Ascending aorta (tissue), 2 donors: ENCODE measurements at regions not wholly inside any gene's neighbourhood (a gene's known extent, or its start where the extent isn't known, plus 50 kb on each side); places are given as distances from the start of the nearest gene placed in this dataset.
"Not testable (repeated sequence)": the region's sequence is repeated elsewhere in the genome, so short reads cannot be mapped to it uniquely, and the experiment has no call there.

Experiments
- DNase-seq, 2 donors: peaks; one replicate each; pipeline ENCODE4 v3.0.0-alpha.2; 2019; ENCODE audit warnings: low spot score in 2 of 2
- H3K27ac ChIP-seq, 2 donors: fragments of 200-600 bp; sonication (generic); one replicate each; pipeline ENCODE4 v1.5.1; 2016 to 2017; ENCODE audit warnings: mild to moderate bottlenecking in 1 of 2
- H3K27me3 ChIP-seq: fragments of 200-600 bp; sonication (generic); one replicate; pipeline ENCODE4 v1.5.1; 2017
- H3K36me3 ChIP-seq, 2 donors: fragments of 200-600 bp; sonication (generic); one replicate each; pipeline ENCODE4 v1.5.1; 2016
- H3K4me1 ChIP-seq, 2 donors: fragments of 200-600 bp; sonication (generic); one replicate each; pipeline ENCODE4 v1.5.1; 2016 to 2017; ENCODE audit warnings: mild to moderate bottlenecking in 1 of 2
- H3K4me3 ChIP-seq, 2 donors: fragments of 200-600 bp; sonication (generic); one replicate each; pipeline ENCODE4 v1.5.1; 2016 to 2017; ENCODE audit warnings: mild to moderate bottlenecking in 1 of 2
- H3K9me3 ChIP-seq, 2 donors: fragments of 200-600 bp; sonication (generic); one replicate each; pipeline ENCODE4 v1.5.1; 2016
- intact Hi-C: fragments of 100-400 bp; cut with DNase I; formaldehyde crosslinking; loops from one replicate; pipeline ENCODE4 v1.15.1; 2023
- TF ChIP-seq, protein P1 (sequence below), 3 experiments: fragments of 200-600 bp in 2 of 3; fragments of 450-650 bp in 1 of 3; sonication (generic) in 2 of 3; IDR thresholded peaks; one replicate each; pipeline ENCODE4 v1.5.1; 2016 to 2019; ENCODE audit warnings: antibody characterized with exemption in 3 of 3, mild to moderate bottlenecking in 1 of 3, moderate library complexity in 1 of 3

DNA sequence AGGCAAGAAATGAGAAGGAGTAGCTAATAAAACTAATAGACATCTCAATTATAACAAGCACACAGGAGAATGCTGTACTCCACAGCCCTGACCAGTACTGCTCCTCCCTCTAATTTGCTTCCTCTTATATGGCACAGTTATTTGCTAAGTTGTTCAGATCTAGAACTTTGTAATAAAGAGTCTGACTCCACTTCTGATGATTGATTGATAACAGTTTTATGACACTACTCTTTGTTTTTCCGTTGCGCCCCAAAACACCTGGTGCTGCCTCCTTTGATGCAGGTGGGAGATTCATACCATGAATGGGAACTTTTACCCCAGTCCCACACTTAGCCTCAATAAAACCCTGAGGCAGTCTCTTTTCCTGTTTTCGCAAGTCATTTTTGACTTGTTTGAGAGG lies 777.7 kb downstream of the GBE1 start:
- H3K27me3 ChIP-seq: no peaks in the 10 kb centered on the region
- H3K36me3 ChIP-seq: no peaks in the 10 kb centered on the region
- H3K4me1 ChIP-seq: no peaks in the 10 kb centered on the region
- TF ChIP-seq, protein P1, sequence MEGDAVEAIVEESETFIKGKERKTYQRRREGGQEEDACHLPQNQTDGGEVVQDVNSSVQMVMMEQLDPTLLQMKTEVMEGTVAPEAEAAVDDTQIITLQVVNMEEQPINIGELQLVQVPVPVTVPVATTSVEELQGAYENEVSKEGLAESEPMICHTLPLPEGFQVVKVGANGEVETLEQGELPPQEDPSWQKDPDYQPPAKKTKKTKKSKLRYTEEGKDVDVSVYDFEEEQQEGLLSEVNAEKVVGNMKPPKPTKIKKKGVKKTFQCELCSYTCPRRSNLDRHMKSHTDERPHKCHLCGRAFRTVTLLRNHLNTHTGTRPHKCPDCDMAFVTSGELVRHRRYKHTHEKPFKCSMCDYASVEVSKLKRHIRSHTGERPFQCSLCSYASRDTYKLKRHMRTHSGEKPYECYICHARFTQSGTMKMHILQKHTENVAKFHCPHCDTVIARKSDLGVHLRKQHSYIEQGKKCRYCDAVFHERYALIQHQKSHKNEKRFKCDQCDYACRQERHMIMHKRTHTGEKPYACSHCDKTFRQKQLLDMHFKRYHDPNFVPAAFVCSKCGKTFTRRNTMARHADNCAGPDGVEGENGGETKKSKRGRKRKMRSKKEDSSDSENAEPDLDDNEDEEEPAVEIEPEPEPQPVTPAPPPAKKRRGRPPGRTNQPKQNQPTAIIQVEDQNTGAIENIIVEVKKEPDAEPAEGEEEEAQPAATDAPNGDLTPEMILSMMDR (IDR thresholded peaks at IDR 0.05): no peak
- no peak for DNase-seq
- no peaks in the 10 kb centered on the region for H3K9me3 ChIP-seq
- H3K4me3 ChIP-seq: no peak overlapping the region
- intact Hi-C loops: no loop called here
- H3K27ac ChIP-seq: no peak overlapping the region

DNA sequence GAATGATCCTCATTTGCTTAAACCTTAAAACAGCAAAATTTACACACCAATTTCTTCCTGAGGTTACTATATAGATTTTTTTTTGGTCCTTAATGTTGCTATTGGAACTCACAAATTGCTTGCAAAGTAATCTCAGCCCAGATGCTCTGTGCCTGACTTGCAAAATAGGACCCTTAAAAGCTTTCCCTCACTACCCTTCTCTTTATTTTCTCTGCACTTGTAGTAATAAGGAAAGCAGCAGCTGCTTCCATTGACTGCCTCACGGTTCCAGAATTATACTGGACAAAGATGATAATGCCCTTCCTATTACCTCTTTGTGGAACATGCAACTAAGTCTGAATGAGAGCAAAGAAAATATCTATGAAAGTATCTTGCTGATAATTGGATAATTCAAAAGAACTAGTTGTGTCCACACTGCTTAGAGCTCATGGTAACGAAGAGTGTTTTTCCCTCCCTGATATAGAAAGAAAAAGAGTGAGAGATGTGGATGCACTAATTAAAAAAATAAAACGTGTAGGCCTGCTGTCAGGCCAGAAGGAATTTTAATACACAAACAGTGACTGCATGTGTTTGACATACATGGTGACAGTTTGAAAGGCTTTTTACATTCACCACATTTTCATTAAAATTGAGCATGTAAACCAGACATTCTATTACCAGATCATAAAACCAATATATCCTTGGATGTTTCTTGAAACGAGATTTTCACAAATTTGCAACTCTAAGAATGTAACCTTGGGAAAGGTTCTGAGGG lies 783.1 kb downstream of the GBE1 start:
- H3K27me3 ChIP-seq: no peaks in the 10 kb centered on the region
- H3K27ac ChIP-seq: no peak overlapping the region
- no peaks in the 10 kb centered on the region for H3K36me3 ChIP-seq
- DNase-seq: no peak
- H3K4me3 ChIP-seq: no peak overlapping the region
- H3K9me3 ChIP-seq: no peaks in the 10 kb centered on the region
- H3K4me1 ChIP-seq: no peaks in the 10 kb centered on the region
- TF ChIP-seq, protein P1 (IDR thresholded peaks at IDR 0.05): no peak
- intact Hi-C loops: no loop called here

DNA sequence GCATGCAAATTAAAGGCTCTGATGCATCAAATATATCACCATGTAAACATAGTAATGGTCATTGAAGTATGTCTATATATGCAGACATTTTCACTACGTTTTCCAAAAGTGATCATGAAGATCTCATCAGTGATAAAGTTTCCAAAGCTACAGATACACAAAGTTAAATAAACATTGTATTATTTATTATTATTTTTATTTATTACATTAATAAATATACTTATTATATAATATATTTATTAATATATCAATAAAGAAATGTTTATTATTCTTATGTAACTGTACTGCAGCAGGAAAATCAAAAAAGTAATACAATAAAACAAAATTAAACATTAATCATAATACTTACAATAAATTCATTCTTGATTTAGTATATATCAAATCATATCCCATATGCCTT lies 791.2 kb downstream of the GBE1 start:
- no peak for DNase-seq
- TF ChIP-seq, protein P1 (IDR thresholded peaks at IDR 0.05): no peak
- H3K36me3 ChIP-seq: no peaks in the 10 kb centered on the region
- no peaks in the 10 kb centered on the region for H3K9me3 ChIP-seq
- intact Hi-C loops: no loop called here
- no peaks in the 10 kb centered on the region for H3K27me3 ChIP-seq
- no peak overlapping the region for H3K27ac ChIP-seq
- no peak overlapping the region for H3K4me3 ChIP-seq
- no peaks in the 10 kb centered on the region for H3K4me1 ChIP-seq

DNA sequence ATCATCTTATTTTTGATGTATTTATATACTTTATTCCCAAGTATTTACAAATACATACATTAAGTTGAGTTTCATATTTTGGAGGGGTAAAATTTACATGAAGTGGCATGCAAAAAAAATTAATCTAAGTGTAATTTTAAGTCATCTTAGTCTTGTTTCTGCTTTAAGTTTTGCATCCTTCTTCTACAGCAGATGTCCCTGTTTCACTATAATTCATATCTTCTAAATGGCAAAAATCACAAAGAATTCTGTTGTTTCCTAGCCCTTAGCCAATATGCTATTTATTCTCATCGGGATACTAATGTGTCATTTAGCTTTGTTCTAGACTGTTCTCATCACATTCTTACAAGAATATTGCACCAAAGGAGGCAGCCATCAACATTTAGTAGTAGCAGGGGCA lies 831.9 kb downstream of the GBE1 start:
- no peak for DNase-seq
- peaks cover 0 to 4% of the 10 kb centered on the region in 2 donors for H3K9me3 ChIP-seq
- H3K27ac ChIP-seq: no peak overlapping the region
- no peak overlapping the region for H3K4me3 ChIP-seq
- intact Hi-C loops: no loop called here
- H3K27me3 ChIP-seq: no peaks in the 10 kb centered on the region
- H3K36me3 ChIP-seq: no peaks in the 10 kb centered on the region
- TF ChIP-seq, protein P1 (IDR thresholded peaks at IDR 0.05): no peak
- H3K4me1 ChIP-seq: no peaks in the 10 kb centered on the region

DNA sequence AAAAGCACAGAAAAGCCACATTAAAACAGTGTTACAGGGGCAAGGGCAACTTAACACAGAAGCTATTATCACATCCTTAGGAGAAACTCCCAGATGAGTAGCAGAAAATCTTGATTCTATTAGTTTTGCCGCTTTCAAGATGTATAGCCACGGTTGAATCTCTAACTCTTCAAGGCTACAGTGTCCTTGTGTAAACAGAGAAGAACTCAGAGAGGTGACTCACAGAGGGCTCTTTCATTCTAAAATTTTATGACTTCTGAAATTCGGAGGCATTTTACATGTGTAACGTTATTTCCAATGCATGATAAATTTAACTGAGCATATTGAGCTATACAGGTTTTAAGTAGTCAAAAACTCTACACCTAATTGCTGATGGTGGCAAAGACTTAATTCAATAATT lies 846.6 kb downstream of the GBE1 start:
- intact Hi-C loops: no loop called here
- H3K27ac ChIP-seq: no peak overlapping the region
- H3K36me3 ChIP-seq: no peaks in the 10 kb centered on the region
- DNase-seq: no peak
- TF ChIP-seq, protein P1 (IDR thresholded peaks at IDR 0.05): no peak
- H3K4me3 ChIP-seq: no peak overlapping the region
- no peaks in the 10 kb centered on the region for H3K27me3 ChIP-seq
- no peaks in the 10 kb centered on the region for H3K4me1 ChIP-seq
- no peaks in the 10 kb centered on the region for H3K9me3 ChIP-seq

DNA sequence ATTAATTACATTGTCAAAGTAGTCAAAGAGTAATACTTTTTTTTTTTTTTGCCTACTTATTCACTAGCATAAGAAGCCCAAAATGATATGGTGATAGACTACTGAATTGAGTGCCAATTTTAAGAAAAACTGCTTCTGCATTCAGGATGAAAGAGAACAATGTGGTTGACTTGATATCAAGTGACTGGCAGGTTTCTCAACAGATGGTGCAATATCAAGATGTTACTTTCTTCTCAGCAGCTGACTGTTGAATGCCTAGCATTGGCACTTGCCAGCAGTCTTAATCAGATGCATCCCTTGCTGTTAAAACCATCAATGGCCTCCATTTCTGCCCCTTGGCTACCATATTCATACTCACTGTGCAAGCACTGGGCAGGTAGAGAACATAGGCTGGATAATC lies 863.2 kb downstream of the GBE1 start:
- H3K36me3 ChIP-seq: no peaks in the 10 kb centered on the region
- DNase-seq: no peak
- H3K27me3 ChIP-seq: no peaks in the 10 kb centered on the region
- intact Hi-C loops: no loop called here
- no peak overlapping the region for H3K4me3 ChIP-seq
- TF ChIP-seq, protein P1 (IDR thresholded peaks at IDR 0.05): no peak
- no peaks in the 10 kb centered on the region for H3K4me1 ChIP-seq
- H3K27ac ChIP-seq: no peak overlapping the region
- H3K9me3 ChIP-seq: no peaks in the 10 kb centered on the region

DNA sequence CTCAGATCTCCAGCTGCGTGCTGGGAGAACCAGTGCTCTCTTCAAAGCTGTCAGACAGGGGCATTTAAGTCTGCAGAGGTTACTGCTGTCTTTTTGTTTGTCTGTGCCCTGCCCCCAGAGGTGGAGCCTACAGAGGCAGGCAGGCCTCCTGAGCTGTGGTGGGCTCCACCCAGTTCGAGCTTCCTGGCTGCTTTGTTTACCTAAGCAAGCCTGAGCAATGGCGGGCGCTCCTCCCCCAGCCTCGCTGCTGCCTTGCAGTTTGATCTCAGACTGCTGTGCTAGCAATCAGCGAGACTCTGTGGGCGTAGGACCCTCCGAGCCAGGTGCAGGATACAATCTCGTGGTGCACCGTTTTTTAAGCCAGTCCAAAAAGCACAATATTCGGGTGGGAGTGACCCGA lies 864.4 kb downstream of the GBE1 start:
- H3K27me3 ChIP-seq, DNase-seq, intact Hi-C loops, H3K4me1 ChIP-seq, H3K36me3 ChIP-seq, H3K4me3 ChIP-seq, H3K9me3 ChIP-seq, H3K27ac ChIP-seq: not testable (repeated sequence)
